ENCODE measurements at regions not wholly inside any gene's neighbourhood (a gene's known extent, or its start where the extent isn't known, plus 50 kb on each side); places are given as distances from the start of the nearest gene placed in this dataset.

GRCh38 chr15:85943791-85944190, 135.9 kb upstream of the AGBL1 start:
- DNase-seq = no peak

GRCh38 chr15:85947021-85947420, 132.7 kb upstream of the AGBL1 start:
- no peak for DNase-seq

- no peak for DNase-seq
These were observed 131.7 kb upstream of the AGBL1 start for GRCh38 chr15:85947936-85948335.

DNA sequence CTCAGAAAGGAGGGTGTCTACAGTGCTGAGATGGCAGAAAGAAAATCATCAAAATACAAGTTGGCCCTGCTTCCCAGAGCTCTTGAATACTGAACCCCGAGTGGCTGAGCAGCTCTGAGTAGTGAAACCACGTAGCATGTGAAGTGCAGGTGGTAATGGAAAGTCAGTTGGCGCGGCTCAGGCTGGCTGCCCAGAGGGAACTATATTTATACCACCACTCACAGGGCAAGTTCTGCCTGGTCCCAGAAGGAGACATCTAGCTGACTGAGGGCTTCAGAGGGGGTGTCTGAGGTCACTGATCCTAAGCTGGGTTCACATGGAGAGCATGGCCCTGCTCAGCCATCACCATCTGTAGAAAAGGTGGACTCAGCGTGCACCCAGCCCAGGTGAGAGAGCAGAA, 129.6 kb upstream of the AGBL1 start:
- DNase-seq = no peak

- no peak for DNase-seq
These were observed 125.1 kb upstream of the AGBL1 start for GRCh38 chr15:85954586-85954985.

GRCh38 chr15:85955501-85956391, 123.9 kb upstream of the AGBL1 start:
- DNase-seq = no peak

GRCh38 chr15:85956532-85957275, 123.0 kb upstream of the AGBL1 start:
- DNase-seq = no peak

DNA sequence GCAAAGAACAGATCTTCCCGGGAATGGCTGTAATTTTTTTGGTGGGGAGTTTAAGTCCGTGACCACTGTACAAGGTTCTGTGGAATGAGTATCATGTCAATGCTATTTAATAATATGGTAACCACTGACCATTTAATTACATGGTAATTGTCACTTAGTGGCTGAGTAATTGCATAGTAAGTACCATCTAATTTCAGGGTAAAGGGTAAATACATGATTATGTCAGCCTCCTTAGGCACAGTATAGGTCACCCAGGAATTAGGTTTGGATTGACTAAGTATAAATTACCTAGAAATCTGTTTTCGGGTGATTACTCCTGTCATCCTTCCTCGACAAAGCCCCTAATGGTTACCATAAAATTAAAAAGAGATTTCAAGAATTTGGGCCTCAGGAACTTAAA, 120.1 kb upstream of the AGBL1 start:
- DNase-seq = no peak

DNA sequence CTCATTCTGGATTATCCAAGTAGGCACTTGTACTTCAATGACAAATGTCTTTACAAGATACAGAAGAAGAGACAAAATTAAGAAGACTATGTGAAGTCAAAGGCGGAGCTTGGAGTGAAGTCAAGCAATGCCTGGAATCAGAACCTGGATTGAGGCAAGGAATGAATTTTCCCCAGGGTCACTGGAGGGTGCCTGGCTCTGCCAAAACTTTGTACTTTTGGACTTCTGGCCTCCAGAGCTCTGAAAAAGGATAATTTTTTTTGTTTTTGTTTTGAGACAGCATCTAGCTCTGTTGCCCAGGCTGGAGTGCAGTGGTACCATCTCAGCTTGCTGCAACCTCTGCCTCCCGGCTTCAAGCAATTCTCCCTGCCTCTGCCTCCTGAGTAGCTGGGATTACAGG, 119.3 kb upstream of the AGBL1 start:
- DNase-seq = no peak

DNA sequence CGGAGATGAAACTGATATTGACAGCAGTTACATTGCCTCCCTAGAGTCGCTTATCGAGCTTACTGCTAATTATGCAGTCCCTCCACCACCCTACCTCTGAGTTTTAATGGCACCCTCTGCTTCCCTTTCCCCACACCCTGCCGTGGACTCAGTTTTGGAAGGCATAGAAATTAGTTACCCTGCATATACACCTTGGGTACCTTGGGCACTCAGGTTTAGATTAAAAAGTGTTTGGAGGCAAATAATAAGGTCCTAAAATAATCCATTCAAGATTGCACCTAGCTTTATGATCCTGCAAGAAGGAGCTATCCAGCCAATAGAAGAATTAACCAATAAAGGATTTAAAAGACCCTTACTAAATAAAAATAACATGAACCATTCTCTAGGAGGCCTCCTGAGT, 117.8 kb upstream of the AGBL1 start:
- no peak for DNase-seq

GRCh38 chr15:85963262-85963760, 116.4 kb upstream of the AGBL1 start:
- DNase-seq = no peak

DNA sequence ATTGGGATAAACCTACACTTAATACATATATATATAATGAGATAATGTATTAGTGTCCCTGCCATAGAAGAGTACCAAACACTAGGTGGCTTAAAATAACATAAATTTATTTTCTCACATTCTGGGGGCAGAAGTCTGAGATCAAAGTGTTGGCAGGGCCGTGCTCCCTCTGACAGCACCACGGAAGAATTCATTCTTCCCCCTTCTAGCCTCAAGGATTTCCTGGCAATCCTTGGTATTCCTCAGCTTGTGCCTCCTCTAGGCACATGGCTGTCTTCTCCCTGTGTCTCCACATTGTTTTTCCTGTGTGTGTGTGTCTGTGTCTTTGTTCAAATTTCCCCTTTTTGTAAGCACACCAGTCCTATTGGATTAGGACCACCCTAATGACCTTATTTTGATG, 115.2 kb upstream of the AGBL1 start:
- no peak for DNase-seq

GRCh38 chr15:85967553-85967952, 112.1 kb upstream of the AGBL1 start:
- DNase-seq = no peak

- no peak for DNase-seq
These were observed 106.7 kb upstream of the AGBL1 start for GRCh38 chr15:85972805-85973540.

DNA sequence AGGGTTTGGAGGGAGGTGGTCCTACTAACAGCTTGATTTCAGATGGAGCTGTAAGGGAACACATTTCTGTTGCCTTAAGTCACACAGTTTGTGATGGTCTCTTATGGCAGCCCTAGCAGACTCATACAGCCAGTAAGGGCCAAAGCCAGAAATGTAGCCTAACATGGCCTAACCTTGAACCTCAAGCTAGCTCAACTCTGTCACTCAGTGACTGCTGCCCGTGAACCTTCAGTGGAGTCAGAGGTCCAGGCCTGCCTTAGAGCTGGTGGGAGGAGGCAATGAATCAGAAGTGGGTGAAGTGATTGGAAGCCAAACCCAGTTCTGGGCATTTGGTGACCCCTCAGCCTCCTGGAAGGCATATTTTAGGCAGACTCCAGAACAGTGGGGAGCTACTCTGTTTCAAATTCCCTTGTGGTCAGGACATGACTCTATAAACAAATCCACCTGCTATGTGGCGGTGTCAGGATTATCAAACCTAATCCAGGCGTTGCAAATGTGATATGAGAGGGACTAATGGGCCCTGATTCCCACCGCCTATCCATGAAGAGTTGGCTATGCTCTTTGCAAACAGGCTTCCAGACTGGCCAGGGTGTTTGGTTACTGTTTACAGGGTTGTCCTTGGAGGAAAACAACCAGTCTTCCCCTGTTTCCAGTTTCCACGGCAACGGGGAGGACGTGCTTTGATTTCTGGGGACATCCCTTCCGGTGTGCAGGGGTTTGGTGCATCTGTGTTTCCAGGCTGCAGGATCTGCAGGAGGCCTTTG, 105.9 kb upstream of the AGBL1 start:
- no peak for DNase-seq

DNA sequence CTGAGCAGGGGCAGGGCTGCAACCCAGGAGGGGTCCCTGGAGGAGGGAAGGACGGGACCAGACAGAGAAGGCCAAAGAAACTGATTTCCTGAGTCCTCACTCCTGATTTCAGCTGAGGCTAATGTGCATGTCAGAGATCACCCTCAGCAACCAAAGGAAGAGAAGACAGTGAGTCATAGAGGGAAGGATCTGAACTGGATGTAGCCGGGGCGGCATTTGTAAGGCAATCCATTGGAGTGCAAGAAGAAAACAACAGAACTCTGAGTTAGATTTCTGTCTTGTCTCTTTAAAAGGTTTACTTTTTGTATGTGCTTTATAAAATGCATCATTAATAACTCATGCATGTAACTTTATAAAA, 105.3 kb upstream of the AGBL1 start:
- no peak for DNase-seq

DNA sequence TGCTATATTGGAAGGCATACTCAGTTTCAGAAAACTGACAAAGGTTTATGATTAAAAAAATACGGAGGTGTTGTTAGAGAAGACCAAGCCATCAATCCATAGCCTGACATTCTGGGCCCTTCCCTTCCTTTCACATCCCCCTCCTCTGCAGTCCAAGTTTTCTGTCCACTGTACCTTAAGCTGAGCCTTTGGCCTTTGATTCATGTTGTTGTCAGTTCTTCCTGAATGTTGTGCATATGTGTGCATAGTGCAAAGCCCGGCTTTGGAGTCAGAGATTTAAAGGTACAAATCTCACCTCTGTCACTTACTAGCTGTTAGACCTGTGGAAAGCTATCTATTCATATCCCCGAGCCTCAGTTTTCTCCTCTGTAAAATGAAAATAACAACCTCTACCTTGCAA, 104.9 kb upstream of the AGBL1 start:
- no peak for DNase-seq

DNA sequence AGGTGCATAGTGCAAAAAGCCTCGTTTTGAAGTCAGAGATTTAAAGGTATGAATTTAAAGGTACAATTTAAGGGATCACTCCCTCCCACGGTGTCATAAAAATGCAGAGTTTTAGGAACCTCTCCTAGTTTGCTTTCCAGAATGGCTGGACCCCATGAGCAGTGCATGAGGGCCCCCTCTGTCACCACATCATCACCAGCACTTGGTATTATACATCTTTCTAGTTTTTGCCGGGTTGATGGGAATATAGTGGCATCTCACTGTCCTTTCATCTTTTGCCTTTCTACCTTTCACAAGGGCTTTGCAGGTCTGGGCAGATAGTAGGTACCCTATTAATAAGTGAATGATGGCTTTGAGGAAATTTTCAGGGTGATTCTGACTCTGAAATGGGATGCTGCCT, 103.6 kb upstream of the AGBL1 start:
- DNase-seq = no peak

DNA sequence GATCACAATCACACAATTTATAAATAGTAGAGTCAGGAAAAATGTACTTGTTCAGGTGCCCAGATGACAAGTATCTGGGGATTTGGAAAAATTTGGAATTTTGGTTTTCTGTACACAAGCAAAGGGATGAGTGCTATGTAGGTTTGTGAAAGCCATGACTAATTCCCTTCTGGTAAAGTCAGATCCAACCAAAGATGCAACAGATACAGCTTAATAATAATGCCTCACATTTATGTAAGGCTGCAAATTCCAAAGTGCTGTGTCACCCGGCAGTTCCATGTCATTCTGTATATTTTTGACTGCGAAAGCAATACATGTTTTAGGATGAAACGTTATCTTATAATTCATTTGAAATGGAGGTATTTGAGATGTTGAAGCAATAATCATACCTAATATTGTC, 102.7 kb upstream of the AGBL1 start:
- no peak for DNase-seq

GRCh38 chr15:85977586-85977985, 102.1 kb upstream of the AGBL1 start:
- DNase-seq = no peak

GRCh38 chr15:85979929-85980328, 99.7 kb upstream of the AGBL1 start:
- no peak for DNase-seq

DNA sequence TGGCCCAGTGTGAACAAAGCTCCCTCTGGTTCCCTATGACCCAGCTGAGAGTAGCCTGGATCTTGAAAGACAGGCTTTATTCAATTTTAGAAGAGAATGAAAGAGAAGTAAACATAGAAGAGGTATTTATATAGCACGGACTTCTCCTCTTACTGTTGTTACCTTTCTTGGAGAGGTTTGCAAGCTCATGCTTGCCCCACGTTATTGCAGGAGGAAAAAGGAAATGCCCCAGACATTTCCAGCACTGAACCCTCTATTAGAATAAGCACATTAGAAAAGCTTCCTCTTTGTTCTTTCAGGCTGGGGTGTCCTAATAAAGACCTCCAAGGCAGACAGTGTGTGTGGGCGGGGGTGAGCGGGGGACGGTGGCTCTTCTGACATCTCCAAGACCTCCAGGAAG, 98.7 kb upstream of the AGBL1 start:
- DNase-seq = no peak

DNA sequence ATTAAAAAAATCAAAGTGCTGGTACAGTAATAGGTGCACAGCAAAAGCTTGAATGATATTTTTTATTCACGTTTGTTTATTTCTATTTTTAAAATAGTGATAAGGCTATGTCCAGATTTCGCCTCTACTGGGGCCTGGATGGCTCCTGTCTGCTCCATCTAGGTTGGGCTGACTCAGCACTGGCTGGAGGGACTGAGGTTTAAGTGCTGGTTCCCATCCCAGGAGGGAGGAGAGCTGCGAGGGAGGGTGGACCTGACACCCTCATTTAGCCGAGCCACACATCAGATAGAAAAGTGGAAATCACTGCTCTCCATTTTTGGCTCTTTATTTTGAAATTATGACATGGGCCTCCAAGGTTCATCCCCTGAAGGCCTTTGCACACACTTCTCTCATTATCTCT, 95.4 kb upstream of the AGBL1 start:
- no peak for DNase-seq

All from stimulated activated CD4-positive, alpha-beta T cell treated with anti-CD3 and anti-CD28 coated beads, Interleukin-1b, Interleukin-23, amount 100 ng/mL, for 48 hours (primary cell).